Stimulated activated CD4-positive, alpha-beta T cell treated with anti-CD3 and anti-CD28 coated beads, Interleukin-1b, Interleukin-23, amount 100 ng/mL, for 4 hours (primary cell): ENCODE measurements at regions not wholly inside any gene's neighbourhood (a gene's known extent, or its start where the extent isn't known, plus 50 kb on each side); places are given as distances from the start of the nearest gene placed in this dataset.

Experiments used
- DNase-seq, 2 donors: peaks; one replicate each; pipeline ENCODE4 v3.0.0-alpha.2; 2020; ENCODE audit warnings: low read depth in 2 of 2

DNA sequence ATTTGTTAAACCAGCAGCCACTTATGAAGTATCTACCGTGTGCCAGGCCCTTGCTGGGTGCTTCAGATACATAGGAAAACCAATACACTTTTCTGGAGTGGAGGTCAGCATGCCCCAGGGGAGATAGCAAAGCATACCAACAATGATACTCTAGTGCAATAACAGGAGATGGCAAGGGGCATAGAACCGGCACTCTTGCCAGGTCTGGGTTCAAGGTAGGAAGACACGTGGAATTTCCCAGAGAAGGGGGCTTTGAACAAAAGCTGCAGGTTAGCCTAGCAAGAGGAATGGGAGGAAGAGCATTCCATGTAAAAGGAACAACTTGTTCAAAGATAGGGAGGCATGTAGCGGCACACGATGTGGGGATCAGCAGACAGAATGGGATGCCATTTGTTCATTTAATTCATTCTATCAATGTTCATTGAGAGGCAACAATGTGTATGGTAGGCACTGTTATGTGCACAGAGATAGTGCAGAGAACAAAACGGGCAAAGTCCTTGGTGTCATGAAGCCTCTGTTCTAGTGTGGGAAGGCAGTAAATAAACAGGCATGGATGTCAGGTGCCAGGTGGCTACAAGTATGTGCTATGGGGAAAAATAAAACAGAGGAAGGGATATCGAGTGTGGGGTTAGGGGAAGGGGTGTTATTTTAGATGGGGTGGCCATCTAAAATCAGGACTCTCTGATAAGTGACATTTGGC, 162.6 kb upstream of the E2F8 start:
- DNase-seq, result no peak

DNA sequence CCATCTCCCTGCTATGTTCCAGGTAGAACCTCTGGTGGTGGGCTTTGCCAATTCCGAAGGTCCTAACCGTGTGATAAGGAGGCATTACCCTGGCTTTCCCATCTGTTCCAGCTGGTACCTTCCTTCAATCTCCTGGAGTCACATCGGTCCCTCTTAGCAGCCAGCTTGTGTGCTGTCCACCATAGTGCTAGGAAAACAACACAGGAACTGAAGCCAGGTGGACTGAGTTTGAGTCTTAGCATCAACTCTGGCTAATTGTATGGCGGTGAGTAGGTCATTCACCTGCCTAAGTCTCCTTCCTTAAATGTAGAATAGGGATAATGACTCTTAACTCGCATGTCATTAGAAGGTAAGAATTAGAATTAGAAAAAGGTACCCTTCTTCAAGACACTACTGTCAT, 159.6 kb upstream of the E2F8 start:
- DNase-seq, result no peak

DNA sequence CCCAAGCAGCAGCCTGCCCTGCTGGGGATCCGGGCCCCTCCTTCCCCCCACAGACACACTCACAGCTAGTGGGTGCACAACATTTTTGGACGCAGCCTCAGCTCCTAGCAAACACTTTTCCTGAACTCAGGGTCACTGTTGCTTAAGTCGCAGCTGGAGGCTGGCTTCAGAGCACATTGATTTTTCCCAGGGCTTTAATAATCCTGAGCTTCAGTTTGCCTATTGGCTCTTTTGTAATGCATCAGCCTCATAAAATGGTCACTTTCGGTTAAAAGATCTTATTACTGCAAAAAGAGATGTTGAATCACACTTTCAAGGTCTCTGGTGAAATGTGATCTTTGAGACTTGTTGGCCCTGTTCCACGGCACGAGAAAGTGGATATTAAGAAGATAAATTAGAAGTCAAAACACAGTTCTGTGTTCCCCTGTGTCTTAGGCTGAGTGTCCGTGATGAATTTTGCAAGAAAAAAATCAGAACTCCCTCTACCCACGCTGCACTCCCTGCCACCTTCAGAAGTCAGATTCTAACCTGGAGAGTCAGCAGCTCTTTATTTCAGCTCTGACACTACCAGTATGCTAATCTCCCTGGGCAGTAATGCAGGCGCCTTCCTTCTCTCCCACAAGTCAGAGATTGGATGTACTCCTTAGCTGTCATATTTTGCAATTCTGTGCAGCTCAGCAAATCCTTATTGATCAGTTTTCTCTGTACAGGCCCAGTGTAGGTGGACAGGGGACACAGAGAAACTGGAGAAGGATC, 158.2 kb upstream of the E2F8 start:
- DNase-seq, result no peak

DNA sequence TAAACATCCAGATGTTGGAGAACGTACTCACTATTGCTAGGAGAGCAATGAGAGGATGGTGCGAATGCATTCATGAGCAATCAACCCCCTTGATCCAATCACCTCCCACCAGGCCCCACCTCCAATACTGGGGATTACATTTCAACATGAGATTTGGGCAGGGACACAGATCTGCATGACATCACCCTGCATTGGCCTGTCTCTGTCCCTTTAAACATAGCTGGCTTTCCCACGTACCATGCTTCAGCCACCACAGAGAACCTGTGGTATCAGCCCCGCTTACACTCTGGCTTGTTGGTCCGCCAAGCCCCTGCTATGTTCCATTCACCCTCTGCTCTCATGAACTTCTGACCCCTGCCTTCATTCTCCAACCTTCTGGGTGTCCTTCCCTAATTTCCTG, 157.5 kb upstream of the E2F8 start:
- DNase-seq, result no peak

DNA sequence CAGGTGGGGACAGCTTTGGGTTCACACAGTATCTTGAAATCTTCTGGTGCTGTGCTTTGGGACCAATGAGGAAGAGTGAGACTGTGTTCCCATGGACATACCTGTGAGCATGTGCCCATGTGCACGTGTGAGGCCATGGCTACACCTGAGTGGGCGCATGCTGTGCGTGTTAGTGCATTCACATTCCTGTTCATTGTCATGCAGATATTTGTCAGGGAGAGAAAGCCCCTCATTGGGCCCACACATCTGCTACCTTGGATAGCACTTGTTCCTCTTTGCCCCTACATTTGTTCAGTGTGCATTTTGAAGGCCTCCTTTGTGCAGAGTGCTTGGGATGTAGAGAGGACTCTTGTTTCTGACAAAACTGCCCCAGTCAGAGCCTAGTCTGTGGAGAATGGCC, 154.3 kb upstream of the E2F8 start:
- no peak for DNase-seq

DNA sequence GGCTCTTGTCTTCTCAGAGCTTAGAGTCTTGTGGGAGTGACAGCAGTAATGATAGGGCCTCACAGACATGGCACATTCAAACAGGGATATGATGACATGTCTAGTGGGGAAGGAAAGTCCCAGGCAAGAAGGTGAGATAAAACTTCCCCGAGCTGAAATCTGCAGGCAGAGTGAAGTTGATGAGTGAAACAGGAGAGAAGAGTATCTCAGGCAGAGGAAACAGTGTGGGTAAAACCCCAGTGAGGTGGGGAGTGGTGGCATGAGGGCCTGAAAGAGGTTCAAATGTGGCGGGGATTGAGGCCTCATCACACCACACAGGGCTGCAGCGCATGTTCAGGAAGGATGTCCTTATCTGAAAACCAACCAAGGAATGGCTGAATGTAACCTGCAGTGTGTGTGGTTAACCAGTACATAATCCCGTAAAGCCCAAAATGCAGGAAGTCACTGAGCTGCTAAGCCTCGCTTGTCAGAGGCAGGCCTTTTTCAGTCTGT, 153.8 kb upstream of the E2F8 start:
- DNase-seq, result no peak

DNA sequence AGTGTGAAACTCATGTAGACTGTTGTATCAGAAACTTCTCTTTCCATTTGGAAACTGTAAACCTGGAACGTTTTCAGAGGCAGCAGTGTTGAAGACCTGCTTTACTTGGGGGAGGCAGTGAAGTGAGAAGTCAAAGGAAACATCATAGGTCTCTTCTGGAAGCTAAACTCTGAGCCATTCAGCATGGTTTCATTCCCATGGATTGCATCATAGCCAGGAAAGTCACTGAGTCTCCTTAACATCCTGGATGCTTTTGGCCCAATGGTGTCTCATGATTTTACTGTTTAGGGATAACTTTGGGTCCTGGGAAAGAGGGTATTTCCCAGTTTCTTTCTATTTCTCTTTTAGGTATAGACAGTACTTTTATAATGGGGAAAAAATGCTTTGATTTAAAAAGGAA, 153.2 kb upstream of the E2F8 start:
- DNase-seq, result no peak

DNA sequence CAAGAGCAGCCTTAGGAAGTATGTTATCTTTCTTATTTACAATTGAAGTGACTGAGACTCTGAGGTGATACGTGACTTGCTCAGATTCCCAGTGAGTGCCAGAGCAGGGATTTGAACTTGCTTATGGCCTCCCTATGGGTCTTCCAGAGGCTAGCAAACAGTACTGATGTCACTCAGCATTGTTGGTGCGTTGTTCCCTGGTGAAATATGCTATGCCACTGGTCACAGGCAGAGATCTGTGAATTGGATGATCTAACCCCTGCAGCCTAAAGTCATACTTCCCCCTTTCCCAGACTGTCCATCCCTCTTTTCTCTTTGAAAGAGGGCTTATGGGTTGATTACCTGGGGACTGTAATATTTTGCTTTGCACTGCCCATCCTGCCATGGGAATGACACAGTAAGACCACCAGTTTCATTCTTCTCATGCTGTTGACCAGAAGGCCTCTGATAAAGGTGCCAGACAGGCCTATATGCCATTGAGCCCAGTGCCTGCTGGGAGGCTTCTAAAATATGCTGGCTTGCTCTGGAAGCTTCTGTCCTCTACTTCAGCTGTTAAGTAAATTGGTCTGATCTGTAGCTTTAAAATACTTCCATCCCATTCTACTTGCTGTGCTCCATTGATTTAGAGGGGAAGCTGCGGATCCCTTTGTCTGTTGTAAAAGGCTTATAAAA, 152.2 kb upstream of the E2F8 start:
- no peak for DNase-seq

DNA sequence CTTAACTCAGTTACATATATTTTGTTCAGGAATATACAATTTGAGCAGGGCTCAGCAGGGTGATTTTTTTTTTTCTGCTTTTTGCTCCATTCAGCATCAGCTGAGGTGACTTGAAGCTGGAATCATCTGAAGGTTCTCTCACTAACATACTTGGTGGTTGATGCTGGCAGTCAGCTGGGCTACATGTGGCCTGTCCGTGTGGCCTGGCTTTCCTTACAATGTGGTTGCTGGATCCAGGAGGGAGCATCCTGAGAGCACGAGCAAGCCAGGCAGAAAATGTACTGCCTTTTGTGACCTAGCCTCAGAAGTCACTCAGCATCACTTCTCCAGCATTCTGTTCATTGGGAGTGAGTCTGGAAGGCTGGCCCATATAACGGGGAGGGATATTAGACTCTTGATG, 151.6 kb upstream of the E2F8 start:
- no peak for DNase-seq

DNA sequence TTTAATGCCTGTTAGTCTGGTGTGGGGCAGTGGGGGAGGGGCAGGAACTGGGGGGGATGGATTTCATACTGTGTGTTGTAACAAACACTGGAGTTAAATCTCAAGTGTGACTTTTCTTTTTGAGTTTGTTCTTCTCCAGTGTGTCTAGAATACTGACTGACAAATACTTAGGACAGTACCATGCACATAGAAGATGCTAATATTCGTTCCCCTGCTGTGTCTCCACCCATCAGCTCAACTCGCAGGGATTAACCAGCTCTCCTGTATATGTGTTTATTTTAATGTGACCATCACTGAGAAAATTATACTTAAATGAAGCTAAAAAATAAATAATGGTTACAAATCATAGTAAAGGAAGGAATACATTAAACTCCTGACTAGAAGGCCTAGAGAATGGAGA, 150.9 kb upstream of the E2F8 start:
- DNase-seq, result no peak

DNA sequence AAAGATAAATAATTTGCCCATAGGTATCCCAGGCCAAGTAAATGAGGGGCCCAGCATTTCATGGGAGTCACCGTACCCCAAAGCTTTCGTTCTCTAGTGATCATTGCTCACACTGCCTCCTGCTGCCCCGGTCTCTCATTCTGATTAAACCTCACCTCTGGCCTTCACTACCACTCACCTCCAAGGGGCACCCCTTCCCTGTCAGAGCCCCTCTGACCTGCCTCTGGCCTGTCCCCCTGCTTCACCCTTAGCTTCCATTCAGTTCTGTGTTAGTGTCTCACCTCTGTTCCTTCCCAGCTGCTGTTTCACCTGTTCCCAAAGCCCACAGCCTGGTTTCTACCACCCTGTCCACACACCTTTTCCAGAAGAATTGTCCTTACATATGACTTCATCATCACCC, 150.3 kb upstream of the E2F8 start:
- no peak for DNase-seq

DNA sequence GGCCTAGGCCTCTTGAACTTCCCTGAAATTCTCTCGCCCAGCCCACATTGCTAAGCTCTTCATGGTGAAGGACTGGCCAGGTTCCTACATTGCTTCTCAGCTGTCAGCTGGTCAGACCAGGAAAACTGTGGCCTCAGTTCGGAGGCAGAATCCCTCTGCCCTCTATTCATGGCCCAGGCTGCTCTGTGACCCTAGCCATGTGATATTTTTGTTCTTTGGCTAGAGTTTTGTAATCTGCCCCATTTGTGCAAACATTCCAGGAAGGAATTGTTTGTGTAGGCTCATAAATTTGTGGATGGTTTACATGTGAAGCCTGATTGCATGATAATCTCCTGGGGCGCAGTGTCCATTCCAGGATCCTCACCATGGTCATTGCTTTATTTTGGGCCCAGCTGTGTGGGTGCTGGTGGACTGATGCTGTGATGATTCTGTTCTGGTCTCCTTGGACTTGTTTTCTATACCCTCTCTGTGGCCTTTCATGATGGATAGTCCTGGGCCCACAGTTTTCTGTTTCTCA, 149.1 kb upstream of the E2F8 start:
- DNase-seq, result no peak

DNA sequence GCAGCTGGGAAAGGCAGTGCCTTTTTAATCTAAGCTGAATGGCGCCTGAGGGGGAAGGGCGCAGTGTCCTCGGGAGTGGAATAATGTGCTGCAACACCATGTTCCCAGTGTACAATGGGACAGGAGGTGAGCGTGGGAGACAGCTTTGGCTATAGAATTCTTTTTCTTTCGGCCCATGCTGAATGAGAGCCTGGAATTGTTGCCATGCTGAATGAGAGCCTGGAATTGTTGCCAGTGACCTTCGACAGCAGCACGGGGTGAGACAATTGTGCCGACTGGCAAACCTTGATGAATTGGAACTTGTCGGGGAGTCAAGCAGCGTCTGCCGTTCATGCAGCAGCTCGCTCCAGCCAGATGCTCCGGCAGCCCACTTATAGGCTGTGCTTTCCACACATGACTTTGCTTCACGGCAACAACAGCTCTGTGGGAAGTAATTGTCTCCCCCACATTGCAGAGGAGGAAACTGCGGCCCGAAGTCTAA, 141.4 kb upstream of the E2F8 start:
- no peak for DNase-seq

DNA sequence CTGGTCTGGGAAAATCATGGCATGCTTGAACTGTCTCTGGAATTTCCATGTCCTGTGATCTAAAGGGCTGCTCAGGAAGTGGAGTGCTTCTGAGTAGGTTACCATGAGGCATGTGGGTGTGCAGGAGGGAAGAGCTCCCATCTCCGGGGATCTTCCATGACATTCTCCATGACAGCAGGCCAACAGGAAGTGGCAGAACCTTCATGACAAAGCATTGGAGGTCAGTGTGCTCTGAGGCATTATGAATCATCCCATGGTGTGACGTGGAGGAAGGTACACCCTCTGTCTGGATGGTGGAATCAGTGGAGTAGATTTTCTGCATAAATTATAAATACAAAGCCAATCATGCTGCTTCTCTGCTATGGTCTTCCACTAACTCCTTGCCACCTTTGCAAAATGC, 139.6 kb upstream of the E2F8 start:
- no peak for DNase-seq

DNA sequence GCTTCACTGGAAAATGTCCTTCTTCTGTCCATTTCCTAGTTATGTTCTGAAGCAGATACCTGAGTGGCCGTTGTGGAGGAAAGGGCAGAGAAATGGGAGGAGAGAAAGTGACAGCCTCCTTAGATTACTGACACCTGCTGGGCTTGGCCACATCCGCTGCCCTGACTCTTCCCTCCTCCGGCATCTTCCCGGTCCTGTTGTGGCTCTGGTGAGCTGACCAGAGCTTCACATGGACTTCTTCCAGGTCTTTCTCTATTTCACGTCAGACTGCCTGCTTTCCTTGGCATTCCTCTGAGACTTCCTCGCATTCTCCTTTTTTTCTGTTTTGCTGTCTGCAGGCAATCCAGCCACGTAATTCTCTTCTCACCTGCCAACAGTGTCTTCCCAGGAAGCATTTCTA, 138.7 kb upstream of the E2F8 start:
- DNase-seq, result no peak

DNA sequence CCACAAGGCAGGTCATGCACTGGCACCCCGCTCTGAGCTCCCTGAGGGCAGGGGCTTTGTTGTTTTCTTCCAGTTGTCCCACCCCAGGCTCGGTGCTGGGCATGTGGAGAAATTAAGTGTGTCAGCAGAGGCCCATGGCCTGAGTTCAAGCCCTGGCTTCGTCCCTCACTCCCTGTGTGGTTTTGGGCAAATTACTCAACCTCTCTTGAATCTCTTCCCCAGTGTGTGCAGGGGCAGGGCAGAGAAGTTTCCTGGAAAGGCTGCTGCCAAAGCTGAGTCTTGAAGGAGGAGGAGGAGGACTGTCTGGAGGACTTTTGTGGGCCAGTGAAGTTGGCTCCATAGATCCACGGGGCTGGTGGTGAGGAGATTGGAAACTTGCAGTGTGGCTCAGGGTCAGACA, 138.1 kb upstream of the E2F8 start:
- no peak for DNase-seq

DNA sequence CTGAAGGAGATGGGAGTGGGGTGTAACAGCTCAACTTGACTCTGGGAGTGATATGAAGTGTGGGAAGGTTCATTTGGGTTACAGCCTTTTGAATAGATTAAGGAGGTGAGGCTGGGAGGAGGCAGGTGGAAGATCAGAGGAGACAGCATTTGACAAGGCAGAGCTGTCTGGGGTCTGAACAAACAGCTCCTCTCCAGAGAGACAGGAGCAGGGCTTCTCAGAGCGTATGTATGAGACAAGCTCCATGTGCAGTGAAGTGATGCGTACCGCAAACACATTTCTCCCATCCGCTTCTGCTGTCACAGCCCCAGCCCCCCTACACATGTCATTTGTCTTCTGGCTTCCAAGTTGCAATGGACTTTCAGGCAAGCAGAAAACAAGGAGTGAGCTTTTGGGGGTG, 137.1 kb upstream of the E2F8 start:
- DNase-seq, result no peak

DNA sequence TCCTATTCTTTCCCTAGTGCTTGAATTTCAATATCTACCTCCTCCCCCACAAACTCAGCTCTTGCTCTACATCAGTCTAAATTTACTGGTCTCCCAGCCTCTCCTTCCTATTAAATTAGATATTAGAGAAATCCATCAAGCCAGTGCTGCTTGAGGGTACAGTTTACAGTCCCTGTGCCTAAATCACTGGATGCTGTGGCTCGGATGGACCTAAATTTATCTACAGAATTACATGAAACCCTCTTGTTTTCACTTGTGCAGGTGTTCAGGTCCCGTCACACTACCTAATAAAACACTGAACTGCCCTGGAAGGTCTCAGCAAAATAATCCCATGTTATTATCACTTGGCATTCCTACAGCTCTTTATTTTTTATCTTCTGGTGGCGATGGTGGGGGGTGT, 134.7 kb upstream of the E2F8 start:
- DNase-seq, result no peak

DNA sequence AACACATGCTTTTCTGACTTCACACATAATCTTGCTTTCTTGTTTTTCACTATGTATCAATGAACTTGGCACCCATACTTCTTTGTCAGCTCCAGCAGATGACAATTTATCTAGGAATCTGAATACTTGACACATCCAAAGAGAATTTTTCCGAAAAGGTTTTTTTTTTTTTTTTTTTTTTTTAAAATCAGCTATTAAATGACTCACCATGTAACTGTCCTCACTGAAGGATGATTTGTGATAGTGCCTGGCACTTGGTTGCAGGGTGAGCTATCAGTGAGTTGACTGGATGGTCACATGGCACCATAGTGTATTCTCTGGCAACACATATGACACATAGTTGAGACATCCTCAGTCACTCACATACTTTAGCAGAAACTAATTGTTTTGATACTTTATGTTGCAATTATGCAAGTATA, 133.4 kb upstream of the E2F8 start:
- no peak for DNase-seq

DNA sequence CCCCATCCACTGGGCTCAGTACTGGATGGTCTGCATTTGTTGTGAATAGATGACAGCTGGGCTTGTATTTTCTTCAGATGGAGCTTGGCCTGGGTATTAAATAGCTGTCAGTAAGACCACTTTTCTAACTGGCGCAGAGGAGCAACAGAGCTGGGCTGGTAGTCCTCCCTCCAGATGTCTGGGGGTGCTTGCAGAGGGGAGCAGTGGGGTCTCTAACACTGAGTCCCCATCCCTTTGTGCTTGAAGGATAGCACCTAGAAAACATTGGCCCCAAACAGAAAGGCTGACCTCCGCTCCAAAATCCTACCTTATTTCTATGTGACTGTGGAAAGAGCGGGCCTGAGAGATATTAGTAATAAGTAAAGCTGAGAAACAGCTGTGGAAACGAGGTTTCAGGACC, 131.6 kb upstream of the E2F8 start:
- DNase-seq, result no peak

DNA sequence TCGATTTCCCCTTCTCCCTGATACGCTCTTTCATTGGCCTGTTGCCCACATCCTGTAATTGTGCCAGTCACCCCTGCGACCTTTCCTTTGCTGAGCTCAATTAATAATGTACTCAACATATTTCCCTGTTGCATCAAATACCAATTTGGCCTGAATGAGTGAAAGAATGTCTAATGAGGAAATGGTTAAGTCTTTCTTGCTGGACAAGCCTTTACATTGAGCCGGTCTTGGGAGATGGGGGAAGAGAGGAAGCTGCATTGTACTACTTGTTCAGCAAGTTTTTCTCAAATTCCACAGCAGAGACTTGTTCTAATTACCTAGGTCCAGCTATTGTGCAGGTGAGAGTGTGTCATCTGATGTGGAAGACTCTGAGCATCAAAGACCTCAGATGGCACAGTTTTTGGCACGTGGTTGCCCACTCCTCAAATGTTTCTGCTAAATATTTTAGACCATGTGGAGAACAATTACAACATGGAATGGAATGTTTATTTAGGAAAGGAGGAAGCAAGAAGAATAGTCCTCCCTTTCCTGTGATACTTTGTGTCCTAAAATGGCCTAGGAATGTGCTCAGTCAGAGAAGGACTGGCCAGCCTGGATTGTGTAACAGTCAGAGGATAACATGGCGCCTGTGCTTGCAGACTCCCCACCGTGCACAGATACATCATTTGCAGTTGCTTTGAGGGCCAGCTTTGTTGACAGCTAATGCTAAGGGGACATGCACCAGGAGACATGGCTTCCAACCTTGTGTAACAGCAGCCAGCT, 129.5 kb upstream of the E2F8 start:
- no peak for DNase-seq
